Cardiac muscle cell (in vitro differentiated cells and primary cell): ENCODE measurements at regions not wholly inside any gene's neighbourhood (a gene's known extent, or its start where the extent isn't known, plus 50 kb on each side); places are given as distances from the start of the nearest gene placed in this dataset.
A peak's percentile ranks its signal among the peaks of the same experiment; 100 is the strongest.

Experiments
- DNase-seq, 2 donors: peaks; one replicate each; pipeline versions ENCODE4 v3.0.0 to v3.0.0-alpha.2; 2010 to 2017; ENCODE audit warnings: low read depth in 1 of 2, low spot score in 1 of 2
- H3K27ac ChIP-seq: fragments of 200-600 bp; sonication (generic); 2 replicates; pipeline ENCODE4 v1.5.1; 2016
- H3K27me3 ChIP-seq: fragments of 200-600 bp; sonication (generic); 2 replicates; pipeline ENCODE4 v1.6.0; 2016; ENCODE audit warnings: control low read depth
- H3K36me3 ChIP-seq: fragments of 200-600 bp; sonication (generic); 2 replicates; pipeline ENCODE4 v1.5.1; 2016; ENCODE audit warnings: control low read depth
- H3K4me1 ChIP-seq: fragments of 200-600 bp; sonication (generic); 2 replicates; pipeline ENCODE4 v1.8.1; 2017; ENCODE audit warnings: low read depth, mild to moderate bottlenecking, mixed run types
- H3K4me3 ChIP-seq: fragments of 200-600 bp; sonication (generic); 2 replicates; pipeline ENCODE4 v1.5.1; 2016; ENCODE audit warnings: mild to moderate bottlenecking
- H3K9me3 ChIP-seq: fragments of 200-600 bp; sonication (generic); 2 replicates; pipeline ENCODE4 v1.5.1; 2017; ENCODE audit warnings: low read depth, mild to moderate bottlenecking, control low read depth
- TF ChIP-seq, protein P1 (sequence below): IDR thresholded peaks from 2 replicates; pipeline ENCODE4 v1.5.1; 2012; ENCODE audit warnings: low read depth, mild to moderate bottlenecking, low read length

DNA sequence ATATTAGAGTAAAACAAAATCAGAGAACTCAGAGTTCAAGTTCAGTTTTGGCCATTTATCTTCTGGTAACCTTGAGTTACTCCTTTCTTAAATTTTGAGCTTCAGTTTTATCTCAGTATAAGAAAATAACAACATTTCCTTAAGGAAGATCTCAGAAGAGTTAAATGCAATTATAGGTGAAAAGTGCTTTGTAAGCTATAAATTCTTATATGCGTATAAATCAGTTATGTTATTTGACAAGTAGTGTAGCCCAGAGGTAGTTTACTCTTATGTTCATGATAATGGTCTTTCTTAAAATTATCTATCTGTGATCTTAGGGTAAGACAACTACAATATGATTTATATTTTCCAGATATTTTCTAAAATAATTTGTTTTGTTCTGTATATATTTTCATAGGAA is 89.8 kb downstream of the LHX9 start:
- TF ChIP-seq, protein P1, sequence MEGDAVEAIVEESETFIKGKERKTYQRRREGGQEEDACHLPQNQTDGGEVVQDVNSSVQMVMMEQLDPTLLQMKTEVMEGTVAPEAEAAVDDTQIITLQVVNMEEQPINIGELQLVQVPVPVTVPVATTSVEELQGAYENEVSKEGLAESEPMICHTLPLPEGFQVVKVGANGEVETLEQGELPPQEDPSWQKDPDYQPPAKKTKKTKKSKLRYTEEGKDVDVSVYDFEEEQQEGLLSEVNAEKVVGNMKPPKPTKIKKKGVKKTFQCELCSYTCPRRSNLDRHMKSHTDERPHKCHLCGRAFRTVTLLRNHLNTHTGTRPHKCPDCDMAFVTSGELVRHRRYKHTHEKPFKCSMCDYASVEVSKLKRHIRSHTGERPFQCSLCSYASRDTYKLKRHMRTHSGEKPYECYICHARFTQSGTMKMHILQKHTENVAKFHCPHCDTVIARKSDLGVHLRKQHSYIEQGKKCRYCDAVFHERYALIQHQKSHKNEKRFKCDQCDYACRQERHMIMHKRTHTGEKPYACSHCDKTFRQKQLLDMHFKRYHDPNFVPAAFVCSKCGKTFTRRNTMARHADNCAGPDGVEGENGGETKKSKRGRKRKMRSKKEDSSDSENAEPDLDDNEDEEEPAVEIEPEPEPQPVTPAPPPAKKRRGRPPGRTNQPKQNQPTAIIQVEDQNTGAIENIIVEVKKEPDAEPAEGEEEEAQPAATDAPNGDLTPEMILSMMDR = no peak

DNA sequence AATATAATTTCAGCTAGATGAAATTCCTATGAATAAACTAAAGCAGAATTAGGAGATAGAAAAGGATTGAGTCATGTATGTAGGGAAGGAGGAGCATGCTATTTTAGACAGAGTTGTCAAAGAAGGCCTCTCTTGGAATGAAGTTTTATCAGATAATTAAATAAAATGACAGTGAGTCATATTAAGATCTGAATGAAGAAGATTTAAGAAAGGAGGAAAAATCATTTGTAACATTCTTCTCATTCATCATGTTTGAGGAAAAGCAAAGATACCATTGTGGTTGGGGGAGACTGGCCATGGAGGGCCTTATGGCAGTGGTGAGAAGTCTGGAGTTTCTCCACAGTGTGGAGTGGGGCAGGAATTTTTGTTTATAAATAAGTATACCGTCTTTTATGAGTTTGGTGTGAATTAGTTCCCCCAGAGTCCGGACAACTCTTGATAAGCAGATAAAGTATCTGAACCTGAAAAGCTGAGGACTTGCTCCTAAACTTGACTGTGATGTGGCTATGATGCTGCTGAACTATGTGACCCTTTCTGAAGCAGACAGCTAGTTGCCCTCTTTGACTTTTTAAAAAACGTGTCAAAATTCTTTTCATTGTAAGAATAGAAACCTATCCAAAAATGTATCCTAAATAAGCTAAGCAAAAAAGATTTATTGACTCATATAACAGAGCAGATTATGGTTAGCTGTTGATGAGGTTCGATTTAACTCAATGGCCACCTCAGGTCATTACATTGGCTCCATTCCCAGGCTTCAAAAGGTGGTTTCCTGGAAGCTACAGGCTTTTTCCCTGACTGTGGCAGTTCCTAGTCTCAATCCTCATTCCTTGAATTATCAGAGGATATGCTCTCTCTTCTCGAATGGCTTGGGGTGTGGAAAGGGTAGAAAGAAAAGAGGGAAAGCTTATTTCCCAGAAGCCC is 90.8 kb downstream of the LHX9 start:
- H3K36me3 ChIP-seq = no peaks in the 10 kb centered on the region
- no peaks in the 10 kb centered on the region for H3K27me3 ChIP-seq
- no peak overlapping the region for H3K4me3 ChIP-seq
- TF ChIP-seq, protein P1 = no peak
- H3K27ac ChIP-seq = no peak overlapping the region
- H3K4me1 ChIP-seq = no peaks in the 10 kb centered on the region
- peak in 1 of 2 donors; percentile 15 for DNase-seq
- H3K9me3 ChIP-seq = no peaks in the 10 kb centered on the region

More for the DNA sequence above, 89.8 kb downstream of the LHX9 start:
- DNase-seq = no peak
- Histone ChIP-seq H3K9me3 (no peaks in the 10 kb centered on the region), H3K36me3 (no peaks in the 10 kb centered on the region), H3K4me3 (no peak overlapping the region), H3K27ac (no peak overlapping the region), H3K27me3 (no peaks in the 10 kb centered on the region), H3K4me1 (no peaks in the 10 kb centered on the region)

DNA sequence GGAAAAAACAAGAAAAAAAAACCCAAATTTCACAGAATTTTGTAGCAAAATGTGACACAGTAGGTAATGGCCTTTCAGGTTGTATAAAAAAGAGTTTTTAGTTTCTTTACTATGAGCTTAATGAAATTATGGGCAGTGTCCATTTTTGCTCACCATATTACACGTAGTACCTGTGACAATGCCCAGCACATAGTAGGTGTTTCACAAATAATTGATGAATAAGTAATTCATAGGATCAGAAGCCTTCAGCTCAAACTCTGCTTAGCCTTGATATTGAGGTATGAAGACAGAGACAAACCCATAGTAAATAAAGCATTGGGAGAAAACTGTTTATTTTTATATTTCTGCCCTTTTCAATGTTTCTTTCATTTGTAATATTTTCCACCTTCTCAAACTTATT is 97.2 kb downstream of the LHX9 start:
- no peak overlapping the region for H3K4me3 ChIP-seq
- TF ChIP-seq, protein P1 = no peak
- H3K4me1 ChIP-seq = no peaks in the 10 kb centered on the region
- H3K27me3 ChIP-seq = no peaks in the 10 kb centered on the region
- no peak overlapping the region for H3K27ac ChIP-seq
- no peak for DNase-seq
- H3K9me3 ChIP-seq = no peaks in the 10 kb centered on the region
- no peaks in the 10 kb centered on the region for H3K36me3 ChIP-seq

DNA sequence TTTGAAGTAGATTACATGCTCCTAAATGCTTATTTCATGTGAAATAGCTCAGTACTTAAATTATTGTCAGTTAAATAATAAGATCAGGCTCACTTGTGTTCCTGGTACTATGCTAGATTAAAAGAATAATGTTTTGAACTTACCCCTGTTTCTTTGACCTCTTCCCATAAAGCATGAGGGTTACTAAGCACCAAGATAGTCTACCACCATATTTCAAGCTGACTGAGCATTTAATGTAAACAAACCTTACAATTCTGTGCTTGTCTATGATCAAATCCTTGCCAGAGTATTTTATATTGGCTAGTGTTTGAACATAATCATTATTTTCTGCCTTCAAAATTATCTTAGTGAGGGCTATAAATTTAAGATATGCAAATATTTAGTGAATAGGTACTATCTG is 98.1 kb downstream of the LHX9 start:
- Histone ChIP-seq H3K36me3 (no peaks in the 10 kb centered on the region), H3K27me3 (no peaks in the 10 kb centered on the region), H3K9me3 (no peaks in the 10 kb centered on the region), H3K4me1 (no peaks in the 10 kb centered on the region), H3K4me3 (no peak overlapping the region), H3K27ac (no peak overlapping the region)
- DNase-seq = no peak
- TF ChIP-seq, protein P1 = no peak

DNA sequence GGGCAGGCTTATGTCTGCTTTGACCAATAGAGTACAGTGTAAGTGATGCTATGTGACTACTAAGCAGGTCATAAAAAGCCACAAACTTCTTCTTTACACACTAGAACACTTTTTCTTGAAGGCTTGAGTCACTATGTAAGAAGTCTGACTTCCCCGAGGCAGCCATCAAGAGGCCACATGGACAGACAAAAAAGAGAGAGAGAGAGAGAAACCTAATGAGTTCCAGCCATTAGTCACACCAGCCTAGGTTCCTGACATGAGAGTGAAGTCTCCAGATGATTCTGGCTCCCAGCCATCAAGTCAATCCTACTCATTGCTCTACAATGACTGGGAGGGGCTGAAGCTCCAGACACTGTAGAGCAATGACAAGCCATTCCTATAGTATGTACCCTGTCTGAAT is 101.4 kb downstream of the LHX9 start:
- DNase-seq = peak in 1 of 2 donors; percentile 6
- Histone ChIP-seq H3K27ac (no peak overlapping the region), H3K4me1 (no peaks in the 10 kb centered on the region), H3K27me3 (no peaks in the 10 kb centered on the region), H3K4me3 (no peak overlapping the region), H3K36me3 (no peaks in the 10 kb centered on the region), H3K9me3 (no peaks in the 10 kb centered on the region)
- TF ChIP-seq, protein P1 = no peak
